ENCODE measurements at regions not wholly inside any gene's neighbourhood (a gene's known extent, or its start where the extent isn't known, plus 50 kb on each side); places are given as distances from the start of the nearest gene placed in this dataset.

DNA sequence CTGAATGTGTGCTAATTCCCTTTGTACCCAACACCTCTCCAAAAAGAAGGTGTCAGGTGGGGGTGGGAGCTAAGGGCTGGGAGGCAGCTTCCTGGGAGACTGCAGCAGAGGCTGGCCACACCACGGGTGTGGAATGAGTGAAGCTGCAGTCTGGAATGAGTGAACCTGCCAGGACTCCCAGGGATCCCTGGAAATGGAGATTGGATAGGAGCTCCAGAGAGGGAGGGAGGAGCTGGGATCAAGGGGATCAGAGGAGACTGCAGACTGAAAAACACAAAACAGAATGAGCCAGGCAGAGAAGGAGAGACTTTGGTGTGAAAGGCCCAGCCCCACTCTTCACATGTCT lies 387.0 kb upstream of the SULF2 start:
- H3K9me3 ChIP-seq (ENCODE audit: insufficient read depth, low read length) = no peaks in the 10 kb centered on the region
- no peaks in the 10 kb centered on the region for H3K4me1 ChIP-seq (ENCODE audit: low read length)
- H4K20me1 ChIP-seq (ENCODE audit: insufficient read depth, low read length) = no peaks in the 10 kb centered on the region
- H3K9ac ChIP-seq (ENCODE audit: low read length) = no peak overlapping the region
- TF ChIP-seq, protein P1, sequence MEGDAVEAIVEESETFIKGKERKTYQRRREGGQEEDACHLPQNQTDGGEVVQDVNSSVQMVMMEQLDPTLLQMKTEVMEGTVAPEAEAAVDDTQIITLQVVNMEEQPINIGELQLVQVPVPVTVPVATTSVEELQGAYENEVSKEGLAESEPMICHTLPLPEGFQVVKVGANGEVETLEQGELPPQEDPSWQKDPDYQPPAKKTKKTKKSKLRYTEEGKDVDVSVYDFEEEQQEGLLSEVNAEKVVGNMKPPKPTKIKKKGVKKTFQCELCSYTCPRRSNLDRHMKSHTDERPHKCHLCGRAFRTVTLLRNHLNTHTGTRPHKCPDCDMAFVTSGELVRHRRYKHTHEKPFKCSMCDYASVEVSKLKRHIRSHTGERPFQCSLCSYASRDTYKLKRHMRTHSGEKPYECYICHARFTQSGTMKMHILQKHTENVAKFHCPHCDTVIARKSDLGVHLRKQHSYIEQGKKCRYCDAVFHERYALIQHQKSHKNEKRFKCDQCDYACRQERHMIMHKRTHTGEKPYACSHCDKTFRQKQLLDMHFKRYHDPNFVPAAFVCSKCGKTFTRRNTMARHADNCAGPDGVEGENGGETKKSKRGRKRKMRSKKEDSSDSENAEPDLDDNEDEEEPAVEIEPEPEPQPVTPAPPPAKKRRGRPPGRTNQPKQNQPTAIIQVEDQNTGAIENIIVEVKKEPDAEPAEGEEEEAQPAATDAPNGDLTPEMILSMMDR (IDR thresholded peaks at IDR 0.05; ENCODE audit: low read depth, low read length) = no peak
- no peak for TF ChIP-seq EZH2phosphoT487 (IDR thresholded peaks at IDR 0.05; ENCODE audit: low read depth)
- no peak overlapping the region for H3K27ac ChIP-seq (ENCODE audit: low read length)
- H3K36me3 ChIP-seq (replicated peaks; ENCODE audit: low read depth, low read length) = no peaks in the 10 kb centered on the region
- no peak overlapping the region for H2AFZ ChIP-seq (ENCODE audit: low read depth, low read length)
- no peak overlapping the region for H3K4me3 ChIP-seq (ENCODE audit: low read length)
- H3K79me2 ChIP-seq (ENCODE audit: low read length) = no peaks in the 10 kb centered on the region
- no peak overlapping the region for H3K4me2 ChIP-seq (ENCODE audit: low read length)
- H3K27me3 ChIP-seq (ENCODE audit: low read depth, low read length) = peaks cover 76% of the 10 kb centered on the region

DNA sequence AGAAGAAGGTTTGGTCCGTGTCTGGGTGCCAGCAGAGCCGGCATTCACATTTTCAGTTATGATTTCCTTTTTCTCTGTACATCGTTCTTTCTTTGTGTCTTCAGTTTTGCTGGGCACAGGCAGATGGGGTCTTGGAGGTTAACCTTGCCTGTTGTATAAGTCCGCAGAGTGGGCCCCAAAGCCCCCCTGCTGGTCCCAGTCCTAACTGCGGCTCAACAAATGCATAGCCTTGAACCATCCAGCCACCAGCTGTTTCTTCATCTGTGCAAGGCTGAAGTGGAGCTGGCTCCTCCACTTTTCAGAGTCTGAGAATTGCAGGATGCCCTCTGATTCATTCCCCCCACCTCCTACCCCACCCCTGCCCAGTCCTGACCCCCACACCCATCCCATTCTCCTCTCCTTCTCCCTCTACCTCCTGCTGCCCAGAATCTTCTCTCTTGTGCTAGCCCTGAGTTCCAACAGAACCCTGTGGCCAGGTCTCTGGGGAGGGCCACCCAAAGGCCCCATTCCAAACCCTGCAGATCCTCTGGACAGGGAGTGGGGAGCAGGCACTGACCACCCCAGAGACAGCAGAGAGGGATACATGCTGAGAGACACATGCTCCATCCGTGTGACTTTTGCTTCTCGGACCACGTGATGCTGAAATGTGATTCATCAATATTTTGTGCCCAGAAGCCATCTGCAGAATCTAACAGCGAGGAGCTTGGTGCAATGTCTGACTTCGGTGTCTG lies 386.5 kb upstream of the SULF2 start:
- TF ChIP-seq EZH2phosphoT487 (IDR thresholded peaks at IDR 0.05; ENCODE audit: low read depth) = no peak
- TF ChIP-seq, protein P1 (IDR thresholded peaks at IDR 0.05; ENCODE audit: low read depth, low read length) = no peak
- no peak overlapping the region for H3K4me3 ChIP-seq (ENCODE audit: low read length)
- no peaks in the 10 kb centered on the region for H3K4me1 ChIP-seq (ENCODE audit: low read length)
- peaks cover 76% of the 10 kb centered on the region for H3K27me3 ChIP-seq (ENCODE audit: low read depth, low read length)
- H3K79me2 ChIP-seq (ENCODE audit: low read length) = no peaks in the 10 kb centered on the region
- no peak overlapping the region for H2AFZ ChIP-seq (ENCODE audit: low read depth, low read length)
- H3K36me3 ChIP-seq (replicated peaks; ENCODE audit: low read depth, low read length) = no peaks in the 10 kb centered on the region
- H3K9me3 ChIP-seq (ENCODE audit: insufficient read depth, low read length) = no peaks in the 10 kb centered on the region
- no peak overlapping the region for H3K9ac ChIP-seq (ENCODE audit: low read length)
- no peak overlapping the region for H3K4me2 ChIP-seq (ENCODE audit: low read length)
- no peak overlapping the region for H3K27ac ChIP-seq (ENCODE audit: low read length)
- H4K20me1 ChIP-seq (ENCODE audit: insufficient read depth, low read length) = no peaks in the 10 kb centered on the region

DNA sequence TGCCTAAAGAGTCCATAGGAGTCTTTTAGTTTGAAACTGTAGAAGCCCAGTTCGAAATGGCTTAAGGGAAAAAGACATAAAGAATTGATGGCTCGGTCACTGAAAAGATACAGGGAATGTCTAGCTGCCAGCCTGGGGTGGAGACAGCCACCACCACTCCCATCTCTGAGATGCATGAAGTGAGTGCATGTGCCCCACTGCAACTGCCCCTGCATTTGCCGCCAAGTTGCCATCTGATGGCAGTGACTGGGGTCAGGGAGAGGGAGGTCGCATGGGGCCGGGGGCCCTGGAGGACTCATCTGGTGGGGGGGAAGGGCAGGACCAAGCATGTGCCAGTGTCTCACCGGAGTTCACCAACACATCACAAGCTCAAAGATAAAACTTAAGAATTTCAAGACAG lies 385.8 kb upstream of the SULF2 start:
- Histone ChIP-seq H3K27ac (ENCODE audit: low read length) (no peak overlapping the region), H3K9ac (ENCODE audit: low read length) (no peak overlapping the region), H3K4me1 (ENCODE audit: low read length) (no peaks in the 10 kb centered on the region), H3K4me3 (ENCODE audit: low read length) (no peak overlapping the region), H4K20me1 (ENCODE audit: insufficient read depth, low read length) (no peaks in the 10 kb centered on the region), H3K27me3 (ENCODE audit: low read depth, low read length) (peaks cover 77% of the 10 kb centered on the region), H3K9me3 (ENCODE audit: insufficient read depth, low read length) (no peaks in the 10 kb centered on the region), H3K4me2 (ENCODE audit: low read length) (no peak overlapping the region), H3K79me2 (ENCODE audit: low read length) (no peaks in the 10 kb centered on the region), H3K36me3 (replicated peaks; ENCODE audit: low read depth, low read length) (no peaks in the 10 kb centered on the region), H2AFZ (ENCODE audit: low read depth, low read length) (no peak overlapping the region)
- TF ChIP-seq, protein P1 (IDR thresholded peaks at IDR 0.05; ENCODE audit: low read depth, low read length) = no peak
- TF ChIP-seq EZH2phosphoT487 (IDR thresholded peaks at IDR 0.05; ENCODE audit: low read depth) = no peak

DNA sequence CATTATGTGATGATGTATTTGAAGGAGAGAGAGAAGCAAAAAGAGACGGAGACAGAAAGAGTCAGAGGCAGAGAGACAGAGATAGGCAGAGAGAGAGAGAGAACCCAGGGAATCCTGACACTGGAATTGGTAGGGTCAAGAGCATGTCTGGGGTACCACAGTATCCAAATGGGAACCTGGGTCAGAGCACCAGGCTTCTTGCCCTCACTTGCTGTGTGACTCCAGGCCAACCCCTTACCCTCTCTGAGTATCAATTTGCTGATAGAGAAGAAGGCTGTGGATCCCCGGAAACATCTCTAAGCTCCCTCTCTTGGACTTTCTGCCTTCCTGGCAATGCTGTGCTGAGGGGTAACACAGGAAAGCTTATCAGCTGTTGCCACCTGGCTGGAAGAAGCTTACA lies 385.3 kb upstream of the SULF2 start:
- Histone ChIP-seq H3K4me3 (ENCODE audit: low read length) (no peak overlapping the region), H3K9ac (ENCODE audit: low read length) (no peak overlapping the region), H3K4me2 (ENCODE audit: low read length) (no peak overlapping the region), H3K9me3 (ENCODE audit: insufficient read depth, low read length) (no peaks in the 10 kb centered on the region), H3K27ac (ENCODE audit: low read length) (no peak overlapping the region), H3K4me1 (ENCODE audit: low read length) (no peaks in the 10 kb centered on the region), H3K36me3 (replicated peaks; ENCODE audit: low read depth, low read length) (no peaks in the 10 kb centered on the region), H2AFZ (ENCODE audit: low read depth, low read length) (no peak overlapping the region), H3K27me3 (ENCODE audit: low read depth, low read length) (peaks cover 78% of the 10 kb centered on the region), H4K20me1 (ENCODE audit: insufficient read depth, low read length) (no peaks in the 10 kb centered on the region), H3K79me2 (ENCODE audit: low read length) (no peaks in the 10 kb centered on the region)
- TF ChIP-seq, protein P1 (IDR thresholded peaks at IDR 0.05; ENCODE audit: low read depth, low read length) = no peak
- TF ChIP-seq EZH2phosphoT487 (IDR thresholded peaks at IDR 0.05; ENCODE audit: low read depth) = no peak
